GM12874 (cell line): ENCODE measurements at regions not wholly inside any gene's neighbourhood (a gene's known extent, or its start where the extent isn't known, plus 50 kb on each side); places are given as distances from the start of the nearest gene placed in this dataset.

Source experiments
- CTCF ChIP-seq: IDR thresholded peaks from 2 replicates; pipeline ENCODE4 v1.5.1; 2011; ENCODE audit warnings: low read depth, mild to moderate bottlenecking, control low read depth, low read length, moderate library complexity; ENCODE audit not compliant: insufficient read depth

DNA sequence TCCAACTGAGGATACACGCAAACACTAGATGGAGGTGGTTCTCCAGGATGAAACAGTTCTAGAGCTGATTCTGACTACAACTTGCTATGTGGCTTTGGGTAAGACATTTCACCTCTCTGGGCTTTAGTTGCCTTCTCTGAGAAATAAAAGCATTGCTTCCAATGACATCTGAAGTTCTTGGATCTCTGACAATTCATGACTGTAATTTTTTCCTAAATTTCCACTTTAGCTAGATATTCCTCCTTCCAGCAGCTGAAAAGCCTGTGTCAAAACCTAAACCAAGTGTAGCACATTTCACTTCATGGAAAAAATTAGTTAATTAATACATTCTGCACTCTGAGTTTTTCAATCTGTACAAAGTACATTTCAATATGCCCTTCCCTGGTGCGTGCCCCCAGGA, 50.0 kb upstream of the ANK3 start:
- no peak for TF ChIP-seq CTCF
